Hematopoietic multipotent progenitor cell treated with erythropoietin and hydrocortisone succinate and interleukin-3 and kit ligand, for 15 days (in vitro differentiated cells): ENCODE measurements at regions not wholly inside any gene's neighbourhood (a gene's known extent, or its start where the extent isn't known, plus 50 kb on each side); places are given as distances from the start of the nearest gene placed in this dataset.

Source experiments
- DNase-seq: peaks from one replicate; pipeline ENCODE4 v3.0.0-alpha.2; 2015; ENCODE audit warnings: low spot score

DNA sequence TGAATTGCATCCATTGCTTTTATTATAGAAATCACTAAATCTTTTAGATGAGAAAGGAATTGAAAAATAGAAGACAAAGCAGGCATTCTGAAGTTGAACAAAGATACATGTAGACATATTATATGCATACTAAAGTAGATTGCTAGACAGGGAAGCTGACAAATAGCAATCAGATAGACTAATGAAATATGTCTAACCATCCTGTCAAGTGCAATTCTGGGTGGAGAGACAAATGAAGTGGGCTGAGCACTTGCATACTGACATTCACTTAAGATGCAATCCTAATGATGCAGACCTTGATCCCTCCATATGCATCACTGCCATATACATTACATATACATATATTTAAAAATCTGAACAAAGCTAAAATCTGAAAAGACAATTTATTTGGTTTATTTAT is 1130.0 kb upstream of the CDH6 start:
- no peak for DNase-seq

DNA sequence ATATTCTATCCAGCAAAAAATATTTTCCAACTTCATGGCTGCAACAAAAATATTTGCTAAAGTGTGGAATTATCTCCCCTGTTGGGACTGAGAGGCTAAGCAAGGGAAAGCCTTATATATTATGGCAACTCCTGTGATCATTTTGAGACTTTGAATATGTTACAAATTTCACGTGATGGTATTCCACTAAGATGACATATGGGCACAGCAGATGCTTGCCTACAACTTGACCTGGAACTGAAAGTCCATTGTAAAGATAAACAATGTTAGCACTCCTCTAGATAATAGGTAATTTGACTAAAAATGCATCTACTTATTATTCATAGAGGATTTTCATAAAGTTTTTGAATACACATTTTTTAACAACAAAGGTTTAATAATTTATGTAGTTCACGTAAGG is 1141.5 kb upstream of the CDH6 start:
- DNase-seq: no peak

DNA sequence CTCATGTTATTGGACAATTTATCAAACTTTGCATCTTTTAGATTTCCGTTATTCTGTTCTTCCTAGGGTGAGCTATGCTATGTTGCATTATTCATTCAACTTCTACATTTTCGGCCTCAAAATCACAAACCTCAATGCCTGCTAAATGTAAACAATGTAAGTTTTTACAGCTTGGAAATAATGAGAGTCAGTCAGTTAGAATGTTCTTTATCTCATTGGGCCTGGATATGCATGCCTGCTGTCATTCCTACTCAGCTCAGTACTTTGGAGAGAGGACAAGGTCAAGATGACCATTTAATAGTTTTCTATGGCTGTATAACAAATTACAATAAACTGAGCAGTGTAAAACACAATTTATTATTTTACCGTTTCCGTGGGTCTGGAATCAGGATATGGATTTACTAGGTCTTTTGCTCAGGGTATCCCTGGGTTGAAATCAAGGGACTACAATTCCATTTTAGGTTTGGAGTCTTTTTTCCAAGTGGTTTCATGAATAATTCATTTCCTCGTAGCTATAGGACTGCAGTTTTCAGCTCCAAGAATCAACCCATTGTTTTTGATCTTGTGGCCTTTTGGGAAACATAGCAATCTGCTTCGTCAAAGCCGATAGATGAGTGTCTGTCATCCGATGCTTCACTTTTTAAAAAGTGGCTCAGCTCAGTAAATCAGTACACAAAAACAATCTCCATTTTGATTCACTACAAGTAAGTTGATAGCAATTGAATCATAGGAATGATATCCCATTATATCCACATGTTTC is 1143.2 kb upstream of the CDH6 start:
- no peak for DNase-seq

DNA sequence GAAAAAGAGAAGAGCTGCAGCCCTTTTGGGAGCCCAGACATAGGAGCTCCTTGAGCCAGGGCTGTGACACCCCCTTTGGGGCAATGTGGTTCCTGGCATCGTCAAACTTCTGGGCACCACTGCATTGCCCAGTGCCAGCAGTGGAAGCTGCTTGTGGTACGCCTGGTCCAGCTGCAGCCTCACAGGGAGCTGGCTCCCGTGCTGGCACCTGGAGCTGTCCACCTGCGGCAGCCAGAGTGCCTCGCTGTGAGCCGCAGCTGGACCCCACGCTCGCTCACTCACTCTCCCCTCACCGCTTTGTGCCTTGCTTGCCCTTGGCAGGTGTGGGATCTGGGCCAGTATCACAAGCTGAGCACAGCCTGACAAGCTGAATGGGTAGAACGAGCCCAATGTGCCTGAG is 1150.8 kb upstream of the CDH6 start:
- DNase-seq: no peak

DNA sequence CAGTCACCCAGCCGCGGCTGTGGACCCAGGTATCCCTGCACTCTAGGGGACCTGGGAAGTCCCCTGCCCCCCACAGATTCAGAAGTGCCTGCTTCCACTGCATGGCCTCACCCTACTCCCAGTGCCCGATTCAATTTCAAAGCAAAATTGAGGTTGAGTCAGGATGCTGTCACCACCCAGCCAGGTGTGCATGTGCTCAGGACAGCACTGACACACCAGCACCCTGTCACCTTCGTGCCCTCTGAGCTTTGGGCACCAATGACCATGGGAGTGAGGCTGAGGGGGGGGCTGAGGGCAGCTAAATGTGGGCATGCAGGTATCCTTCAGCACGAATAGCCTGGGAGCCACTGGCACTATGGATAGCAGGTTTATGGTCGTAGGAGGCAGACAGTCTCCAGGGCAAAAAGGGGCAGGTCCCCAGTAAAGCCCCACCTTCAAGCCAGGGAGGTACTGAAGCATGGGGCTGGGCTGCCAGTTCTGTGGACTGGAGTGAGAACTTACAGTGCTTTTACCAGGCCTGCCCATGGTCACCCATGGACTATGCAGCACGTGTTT is 1151.6 kb upstream of the CDH6 start:
- DNase-seq: no peak

DNA sequence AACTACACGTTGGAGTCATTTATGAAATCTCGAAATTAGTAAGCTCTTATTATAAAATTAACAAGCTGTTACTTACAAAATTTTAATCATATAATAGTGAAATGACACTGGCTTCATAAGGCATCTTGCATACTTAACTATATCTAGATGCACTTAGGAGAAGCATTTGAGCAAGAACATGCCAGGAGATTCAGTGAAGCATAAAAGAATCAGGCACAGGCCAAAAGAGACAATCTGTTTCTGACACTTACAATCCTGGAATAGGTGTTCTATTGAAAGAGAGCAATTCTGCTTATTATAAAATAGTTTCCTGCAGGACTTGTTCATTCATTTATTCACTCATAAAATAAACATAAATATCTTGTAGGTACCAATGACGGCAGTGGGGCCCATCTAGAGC is 1152.2 kb upstream of the CDH6 start:
- no peak for DNase-seq

DNA sequence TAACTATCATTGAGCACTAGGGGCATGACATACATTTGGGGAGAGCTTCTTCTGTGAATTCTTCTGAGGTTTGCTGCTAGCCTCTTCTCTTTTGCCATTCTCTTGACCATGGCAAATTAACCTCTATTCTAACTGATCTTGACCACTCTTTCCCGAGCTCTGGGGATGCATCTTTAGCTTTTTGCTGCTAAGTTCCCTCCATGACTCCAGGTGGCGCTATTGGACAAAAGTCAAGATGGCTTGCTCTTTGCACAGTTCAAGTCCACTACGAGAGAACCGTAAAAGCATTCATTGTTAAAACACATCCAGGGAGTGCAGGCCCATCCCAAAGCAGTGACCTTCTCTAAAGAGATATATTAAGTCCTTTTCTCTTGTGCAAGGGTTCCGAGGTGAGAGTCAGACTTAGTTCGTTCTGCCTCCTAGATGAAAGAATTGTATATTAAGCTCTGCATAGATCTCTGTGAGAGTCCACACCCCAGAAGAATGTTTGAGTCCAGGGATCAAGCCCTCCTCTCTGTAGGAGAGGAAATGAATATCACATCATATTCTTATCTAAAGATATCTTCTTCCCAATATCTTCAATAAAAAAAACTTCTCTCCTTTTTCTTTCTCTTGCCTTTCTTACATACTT is 1152.9 kb upstream of the CDH6 start:
- DNase-seq: peak; percentile 29

DNA sequence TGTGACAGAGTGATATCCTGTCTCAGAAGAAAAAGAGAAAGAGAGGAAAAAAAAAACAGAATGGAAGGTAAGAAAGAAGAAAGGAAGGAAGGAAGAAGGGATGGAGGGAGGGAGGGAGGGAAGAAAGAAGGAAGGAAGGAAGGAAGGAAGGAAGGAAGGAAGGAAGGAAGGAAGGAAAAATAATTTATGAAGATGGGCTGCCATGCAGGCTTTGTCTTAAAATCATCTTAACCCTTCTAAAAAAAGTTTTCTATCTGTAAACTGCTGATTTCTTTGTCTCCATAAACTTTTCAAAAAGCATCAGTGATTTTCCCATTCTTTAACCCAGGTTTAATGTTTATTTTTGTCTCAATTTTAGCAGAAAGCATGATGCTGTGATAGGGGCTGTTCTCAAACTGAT is 1154.1 kb upstream of the CDH6 start:
- no peak for DNase-seq

DNA sequence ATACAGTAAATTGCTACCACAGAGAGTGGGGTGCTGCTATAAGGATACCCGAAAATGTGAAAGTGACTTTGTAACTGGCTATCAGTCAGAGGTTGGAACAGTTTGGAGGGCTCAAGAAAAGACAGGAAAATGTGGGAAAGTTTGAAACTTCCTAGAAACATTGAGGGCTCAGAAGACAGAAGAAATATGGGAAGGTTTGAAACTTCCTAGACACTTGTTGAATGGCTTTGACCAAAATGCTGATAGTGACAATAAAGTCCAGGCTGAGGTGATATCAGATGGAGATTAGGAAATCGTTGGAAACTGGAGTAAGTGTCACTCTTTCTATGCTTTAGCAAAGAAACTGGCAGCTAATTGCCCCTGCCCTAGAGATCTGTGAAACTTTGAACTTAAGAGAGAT is 1158.6 kb upstream of the CDH6 start:
- no peak for DNase-seq

DNA sequence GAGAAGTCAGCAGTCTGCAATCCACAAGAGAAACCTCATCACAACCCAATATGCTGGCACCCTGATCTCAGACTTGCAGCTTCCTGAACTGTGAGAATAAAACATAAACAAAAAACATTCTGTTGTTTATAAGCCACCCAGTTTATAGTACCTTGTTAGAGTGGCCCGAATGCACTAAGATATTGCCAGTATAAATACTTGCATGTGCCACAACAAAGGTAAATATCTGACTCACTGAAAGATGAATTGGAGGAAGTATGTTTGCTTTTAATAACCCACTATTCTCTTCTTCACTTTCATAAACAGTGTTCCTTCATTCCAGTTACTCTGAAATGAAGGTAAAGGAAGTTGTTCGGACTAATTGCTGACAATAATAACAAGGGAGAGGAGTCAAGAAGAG is 1163.4 kb upstream of the CDH6 start:
- no peak for DNase-seq

DNA sequence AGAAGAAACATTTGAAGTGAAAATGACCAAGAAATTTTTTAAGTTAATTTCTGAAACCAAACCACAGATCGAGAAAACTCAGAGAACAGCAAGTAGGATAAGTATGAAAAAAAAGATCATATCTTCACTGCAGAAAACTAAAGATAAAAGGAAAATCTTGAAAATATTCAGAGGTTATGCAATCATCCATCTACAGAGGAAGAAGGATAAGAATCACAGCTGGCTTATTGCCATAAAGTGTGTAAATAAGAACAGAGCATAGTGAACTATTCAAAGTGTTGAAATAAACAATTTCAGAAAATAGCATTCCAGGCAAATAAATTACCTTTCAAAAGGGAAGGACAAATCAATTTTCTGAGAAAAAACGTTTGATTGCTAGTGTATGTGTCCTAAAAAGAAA is 1191.7 kb upstream of the CDH6 start:
- DNase-seq: no peak

DNA sequence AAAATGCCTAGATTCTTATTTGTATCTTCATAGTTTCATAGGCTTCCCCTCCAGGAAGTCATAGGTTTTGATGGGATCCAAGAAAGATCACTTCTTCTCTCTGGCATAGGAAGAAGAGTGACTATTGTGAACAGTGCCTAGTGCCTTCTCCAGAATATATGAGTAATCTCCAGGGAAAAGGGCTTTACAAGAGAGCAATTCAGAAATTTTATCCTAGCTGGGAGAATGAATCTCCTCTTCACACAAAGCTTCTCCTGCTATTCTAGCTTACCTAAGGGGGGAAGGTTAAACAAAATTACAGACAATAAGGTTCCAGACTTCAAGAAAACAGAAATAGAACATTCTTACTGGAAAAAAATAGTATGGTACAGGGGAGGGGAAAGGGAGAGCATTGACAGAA is 1193.3 kb upstream of the CDH6 start:
- DNase-seq: no peak

DNA sequence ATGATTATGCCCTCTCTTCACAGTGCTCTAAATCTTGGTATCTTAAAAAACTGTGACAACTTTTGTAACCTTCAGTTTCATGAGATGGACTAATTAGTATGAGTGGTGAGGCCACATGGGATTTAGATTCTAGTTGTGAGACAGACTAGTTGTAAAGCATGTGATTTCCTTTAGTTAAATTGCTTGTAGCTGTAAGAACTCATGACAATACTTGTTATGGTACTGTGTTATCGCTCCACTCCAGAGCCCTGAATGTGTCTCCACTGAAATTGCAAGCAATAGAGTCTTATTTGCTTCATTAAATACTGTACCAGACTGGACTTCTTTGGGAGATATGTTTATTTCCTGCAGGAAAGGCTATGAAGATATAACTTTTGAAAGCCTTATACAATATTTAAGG is 1198.3 kb upstream of the CDH6 start:
- no peak for DNase-seq

DNA sequence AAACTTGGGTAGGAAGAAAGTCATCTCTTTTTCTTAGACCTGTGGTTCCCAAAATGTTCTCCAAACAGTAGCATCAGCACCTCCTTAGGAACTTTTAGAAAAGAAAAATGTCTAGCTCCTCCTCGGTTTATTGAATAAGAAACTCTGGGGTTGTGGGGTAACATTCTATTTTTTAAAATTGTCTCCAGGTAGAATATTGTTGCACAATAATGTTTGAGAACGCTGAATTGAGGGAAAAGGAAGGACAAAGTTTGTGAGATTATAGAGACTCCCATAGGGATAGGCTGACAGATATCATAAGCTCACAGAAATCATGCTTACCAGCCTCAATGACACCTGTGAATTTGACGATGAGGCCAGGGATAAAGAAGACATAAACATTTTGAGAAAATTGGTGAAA is 1199.0 kb upstream of the CDH6 start:
- no peak for DNase-seq

DNA sequence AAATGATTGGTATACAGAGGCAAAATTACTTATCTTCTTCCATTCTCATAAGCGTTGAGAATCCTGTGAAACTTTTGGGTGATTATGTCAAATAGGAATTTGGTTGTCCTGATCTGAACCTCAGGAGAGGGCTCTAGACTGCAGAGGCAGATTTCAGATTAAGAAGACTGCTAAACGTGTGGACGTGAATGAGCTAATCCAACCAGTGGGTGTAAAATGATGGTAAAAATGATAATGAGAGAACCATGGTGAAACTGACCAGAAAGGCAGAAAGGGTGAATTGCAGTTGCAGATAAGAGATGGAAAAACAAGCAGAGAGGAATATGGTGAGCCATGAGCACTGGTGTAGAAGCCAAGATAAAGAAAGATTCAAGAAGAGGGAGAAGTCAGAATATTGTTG is 1200.2 kb upstream of the CDH6 start:
- no peak for DNase-seq

DNA sequence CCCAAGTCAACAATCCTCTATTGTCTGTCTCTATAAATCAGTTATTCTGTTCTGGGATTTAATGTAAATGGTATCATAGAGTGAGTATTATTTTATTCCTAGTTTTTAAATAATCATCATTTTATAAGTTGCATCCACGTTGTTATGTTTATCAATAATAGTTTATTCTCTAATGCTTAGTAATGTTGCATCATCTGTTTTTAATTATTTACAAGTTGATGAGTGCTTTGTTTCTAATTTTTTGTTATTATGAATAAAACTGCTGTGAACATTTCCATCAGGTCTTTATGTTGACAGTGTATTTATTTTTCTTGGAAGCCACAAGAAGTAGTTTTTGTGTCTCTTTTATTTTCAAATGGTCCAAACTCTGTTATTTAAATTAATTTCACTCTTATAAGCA is 1201.2 kb upstream of the CDH6 start:
- no peak for DNase-seq

DNA sequence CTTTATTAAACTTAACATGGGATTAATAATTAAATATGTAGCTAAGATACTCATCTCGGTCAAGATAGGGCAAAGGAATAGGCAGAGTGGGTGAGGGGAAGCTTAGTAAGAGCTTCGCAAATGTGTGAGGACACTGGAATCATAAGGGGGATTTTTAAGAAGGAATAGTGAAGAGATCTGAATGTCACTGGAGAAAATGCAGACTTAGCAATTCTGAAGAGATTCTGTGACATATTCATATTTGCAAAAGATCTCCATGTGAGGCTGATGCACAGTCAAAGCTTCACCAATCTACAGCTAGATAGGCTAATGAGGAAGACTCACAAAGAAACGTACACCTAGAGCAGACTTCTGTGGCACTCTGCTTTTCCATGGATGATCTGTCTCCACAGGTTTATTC is 1202.8 kb upstream of the CDH6 start:
- DNase-seq: no peak

DNA sequence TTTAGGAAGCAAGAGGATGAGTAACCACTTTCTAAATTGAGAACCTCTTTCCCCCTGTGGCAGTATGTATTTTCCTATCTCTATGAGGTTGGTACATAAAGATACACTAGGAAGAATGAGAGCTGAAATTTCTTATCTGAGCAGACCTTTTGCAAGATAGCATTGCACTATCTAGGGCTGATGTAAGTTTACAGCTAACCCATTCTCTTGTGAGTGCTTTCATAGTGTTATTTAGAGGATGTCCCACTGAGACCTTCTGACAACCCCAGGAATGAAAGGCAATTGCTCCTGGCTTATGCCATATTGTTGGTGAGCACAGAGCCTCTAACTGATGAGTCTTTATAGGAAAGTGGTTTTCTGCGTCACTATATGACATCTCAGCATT is 1209.3 kb upstream of the CDH6 start:
- DNase-seq: no peak

DNA sequence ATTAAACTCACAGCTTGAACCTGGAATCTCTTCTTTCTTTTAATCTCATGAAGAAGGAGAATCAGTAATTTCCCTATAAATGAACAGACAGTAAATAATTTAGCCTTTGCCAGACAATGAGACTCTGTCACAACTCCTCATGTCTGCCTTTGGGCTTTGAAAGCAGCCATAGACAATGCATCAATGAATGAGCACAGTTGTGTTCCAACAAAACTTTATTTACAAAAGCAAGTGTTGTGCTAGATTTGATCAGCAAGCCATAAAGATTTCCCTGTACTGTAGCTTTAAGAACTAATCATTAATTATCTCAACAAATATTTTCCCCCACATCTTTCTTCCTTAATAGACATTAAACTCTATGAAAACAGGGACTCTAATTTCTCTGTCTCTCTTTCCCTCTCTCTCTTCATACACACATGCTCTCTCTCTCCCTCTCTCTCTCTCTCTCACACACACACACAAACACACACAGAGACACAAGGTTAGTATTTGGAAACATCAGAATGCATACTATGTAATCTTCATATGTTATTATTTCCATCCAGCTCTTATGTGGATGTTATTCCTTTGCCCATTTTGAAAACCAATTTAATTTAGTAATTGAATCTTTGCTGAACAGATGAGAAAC is 1209.8 kb upstream of the CDH6 start:
- no peak for DNase-seq

DNA sequence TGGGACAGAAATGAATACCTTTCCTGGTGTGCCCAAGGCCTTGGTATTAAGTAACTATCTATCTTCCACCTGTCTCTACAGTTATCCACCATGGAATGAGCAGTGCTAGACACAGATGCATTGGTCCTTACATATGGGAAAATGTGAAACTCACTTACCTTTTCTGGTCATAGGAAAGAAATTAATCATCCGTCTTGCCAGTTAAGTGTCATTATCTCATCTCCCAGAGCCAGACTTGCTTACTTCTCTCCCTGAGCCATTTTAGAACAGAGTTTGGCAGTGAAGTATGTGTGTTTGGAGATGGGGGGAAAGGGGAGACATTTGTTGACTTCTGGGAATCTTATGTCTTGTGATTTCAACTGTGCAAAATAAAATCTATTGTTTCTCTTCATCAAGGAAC is 1211.0 kb upstream of the CDH6 start:
- DNase-seq: no peak

DNA sequence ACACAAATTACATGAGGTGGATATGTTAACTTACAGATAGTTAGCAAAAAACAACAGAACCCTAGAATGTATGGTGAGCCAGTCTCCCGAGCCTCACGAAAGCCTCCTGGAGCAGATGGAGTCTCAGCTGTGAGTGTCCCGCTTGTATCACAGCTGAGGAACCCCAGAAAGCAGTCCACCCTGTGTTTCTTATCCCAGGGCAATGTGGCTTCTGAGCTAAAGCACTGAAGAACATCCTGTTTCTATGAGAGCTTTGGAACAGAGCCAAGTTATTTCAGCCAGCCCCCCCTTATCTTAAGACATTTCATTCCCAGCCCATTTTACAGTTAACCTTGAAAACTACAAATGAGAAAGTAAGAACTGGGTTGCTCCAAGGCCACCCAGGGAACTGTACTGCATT is 1220.9 kb upstream of the CDH6 start:
- DNase-seq: peak; percentile 15

DNA sequence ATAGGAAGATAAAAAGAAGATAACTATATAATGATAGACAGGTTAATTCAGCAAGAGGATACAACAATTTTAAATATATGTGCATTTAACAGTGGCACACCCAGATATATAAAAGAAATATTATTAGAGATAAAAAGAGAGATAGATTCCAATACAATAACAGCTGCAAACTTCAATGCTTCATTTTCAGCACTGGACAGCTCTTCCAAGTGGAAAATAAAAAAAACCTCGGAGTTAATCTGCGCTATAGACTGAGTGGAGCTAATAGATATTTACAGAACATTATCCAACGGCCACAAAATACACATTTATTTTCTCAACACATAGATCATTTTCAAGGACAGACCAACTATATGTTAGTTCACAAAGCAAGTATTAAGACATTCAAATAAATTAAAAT is 1229.5 kb upstream of the CDH6 start:
- no peak for DNase-seq

DNA sequence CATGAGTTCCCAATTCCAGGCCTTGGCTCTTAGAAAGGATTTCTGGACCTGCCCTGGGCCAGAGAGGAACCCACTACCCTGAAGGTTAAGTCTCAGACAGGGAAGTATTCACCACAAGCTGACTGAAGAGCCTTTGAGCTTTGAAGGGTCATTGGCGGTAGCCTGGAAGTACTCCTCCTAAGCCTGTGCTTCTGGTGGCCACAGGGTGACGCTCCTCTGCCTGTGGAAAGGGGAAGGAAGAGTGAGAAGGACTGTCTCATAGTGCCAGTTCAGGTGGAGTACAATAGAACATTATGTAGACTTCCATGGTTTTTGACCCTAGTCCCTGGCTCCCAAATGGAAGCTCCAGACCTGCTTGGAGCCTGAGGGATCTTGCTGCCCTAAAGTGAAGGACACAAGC is 1233.2 kb upstream of the CDH6 start:
- no peak for DNase-seq
